Muscle layer of duodenum (tissue), 2 donors: ENCODE measurements at regions not wholly inside any gene's neighbourhood (a gene's known extent, or its start where the extent isn't known, plus 50 kb on each side); places are given as distances from the start of the nearest gene placed in this dataset.

ENCODE experiments used
- H3K27ac ChIP-seq: one replicate; pipeline ENCODE4 v1.7.0; 2013; ENCODE audit warnings: mild to moderate bottlenecking, low read length
- H3K27me3 ChIP-seq: one replicate; pipeline ENCODE4 v1.7.0; 2013; ENCODE audit warnings: low read depth, mild to moderate bottlenecking, control low read depth, low read length
- H3K36me3 ChIP-seq, 2 donors: one replicate each; pipeline ENCODE4 v1.7.0; 2013; ENCODE audit warnings: low read length in 2 of 2, control low read depth in 1 of 2, mild to moderate bottlenecking in 1 of 2; ENCODE audit not compliant: insufficient read depth in 2 of 2, control insufficient read depth in 1 of 2
- H3K4me1 ChIP-seq, 2 donors: one replicate each; pipeline ENCODE4 v1.7.0; 2013; ENCODE audit warnings: low read length in 2 of 2, mild to moderate bottlenecking in 2 of 2, control low read depth in 1 of 2, moderate library complexity in 1 of 2; ENCODE audit not compliant: insufficient read depth in 2 of 2, control insufficient read depth in 1 of 2
- H3K4me3 ChIP-seq, 2 donors: one replicate each; pipeline ENCODE4 v1.7.0; 2013; ENCODE audit warnings: low read length in 2 of 2, low read depth in 1 of 2, mild to moderate bottlenecking in 1 of 2
- H3K9me3 ChIP-seq, 2 donors: one replicate each; pipeline ENCODE4 v1.7.0; 2013; ENCODE audit warnings: low read length in 2 of 2, control low read depth in 1 of 2, mild to moderate bottlenecking in 1 of 2; ENCODE audit not compliant: control insufficient read depth in 1 of 2
- donor health status: healthy.

DNA sequence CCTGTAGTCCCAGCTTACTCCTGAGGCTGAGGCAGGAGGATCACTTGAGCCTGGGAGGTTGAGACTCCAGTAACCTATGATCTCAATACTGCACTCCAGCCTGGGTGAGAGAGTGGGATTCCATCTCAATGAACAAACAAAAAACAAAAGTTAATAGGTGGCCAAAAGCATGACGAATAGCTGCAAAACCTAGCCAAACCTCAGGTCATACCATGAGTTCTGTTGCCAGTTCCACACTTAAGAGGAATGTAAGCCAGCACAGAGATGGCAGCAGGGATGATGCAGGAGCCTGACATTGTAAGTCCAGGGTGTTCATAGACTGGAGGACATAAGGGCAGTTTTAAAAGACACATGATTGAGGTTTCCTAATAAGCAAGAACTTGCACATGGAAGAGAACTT lies 55.3 kb upstream of the RMDN2 start:
- Histone ChIP-seq H3K4me1 (peaks cover 16 to 52% of the 10 kb centered on the region in 2 donors), H3K27ac (no peak overlapping the region), H3K27me3 (no peaks in the 10 kb centered on the region), H3K36me3 (no peaks in the 10 kb centered on the region), H3K4me3 (no peak overlapping the region), H3K9me3 (no peaks in the 10 kb centered on the region)

- Histone ChIP-seq H3K4me3 (no peak overlapping the region), H3K36me3 (no peaks in the 10 kb centered on the region), H3K4me1 (peaks cover 16 to 48% of the 10 kb centered on the region in 2 donors), H3K9me3 (no peaks in the 10 kb centered on the region), H3K27ac (peak overlapping the region; percentile 61), H3K27me3 (no peaks in the 10 kb centered on the region)
These were observed 54.3 kb upstream of the RMDN2 start for GRCh38 chr2:37870829-37871228.

DNA sequence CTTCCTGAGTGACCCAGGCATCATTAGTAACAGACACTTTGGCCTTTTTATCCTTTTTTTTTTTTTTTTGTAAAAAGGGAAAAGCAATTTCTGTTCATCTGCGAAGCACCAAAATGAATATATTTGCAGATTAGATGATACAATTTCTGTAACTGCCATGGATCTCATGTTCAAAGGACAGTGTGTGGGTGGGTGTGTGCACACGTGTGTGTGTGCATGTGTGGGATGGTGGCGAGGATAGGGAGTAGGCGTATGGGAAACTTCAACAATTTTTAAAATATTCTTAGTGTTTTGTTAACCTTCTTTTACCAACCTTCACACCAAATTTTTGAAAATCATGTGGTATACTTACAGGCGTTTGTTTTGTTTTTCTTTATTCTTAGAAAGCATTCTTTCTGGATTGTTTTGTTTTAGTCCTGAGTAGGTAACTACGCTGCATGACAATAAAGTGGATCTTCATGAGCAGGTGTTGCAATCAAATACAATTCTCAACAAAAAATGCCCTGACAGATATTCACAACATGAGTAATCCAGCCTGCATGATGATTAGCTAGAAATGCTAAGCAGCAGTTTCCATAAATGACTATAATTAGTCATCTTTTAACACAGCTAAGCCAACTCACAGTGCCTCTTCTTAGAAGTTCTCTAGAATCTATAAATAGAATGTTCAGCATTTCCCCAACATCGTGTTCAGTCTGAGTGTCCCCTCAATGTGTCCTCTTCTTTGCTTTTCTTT lies 53.5 kb upstream of the RMDN2 start:
- no peak overlapping the region for H3K4me3 ChIP-seq
- no peaks in the 10 kb centered on the region for H3K9me3 ChIP-seq
- H3K36me3 ChIP-seq, result no peaks in the 10 kb centered on the region
- no peaks in the 10 kb centered on the region for H3K27me3 ChIP-seq
- H3K4me1 ChIP-seq, result peaks cover 16 to 41% of the 10 kb centered on the region in 2 donors
- H3K27ac ChIP-seq, result peak overlapping the region; percentile 77

GRCh38 chr2:37872192-37872750 lies 52.8 kb upstream of the RMDN2 start:
- no peaks in the 10 kb centered on the region for H3K36me3 ChIP-seq
- no peak overlapping the region for H3K4me3 ChIP-seq
- peak overlapping the region; percentile 77 for H3K27ac ChIP-seq
- H3K9me3 ChIP-seq, result no peaks in the 10 kb centered on the region
- H3K27me3 ChIP-seq, result no peaks in the 10 kb centered on the region
- H3K4me1 ChIP-seq, result peaks cover 16 to 36% of the 10 kb centered on the region in 2 donors

DNA sequence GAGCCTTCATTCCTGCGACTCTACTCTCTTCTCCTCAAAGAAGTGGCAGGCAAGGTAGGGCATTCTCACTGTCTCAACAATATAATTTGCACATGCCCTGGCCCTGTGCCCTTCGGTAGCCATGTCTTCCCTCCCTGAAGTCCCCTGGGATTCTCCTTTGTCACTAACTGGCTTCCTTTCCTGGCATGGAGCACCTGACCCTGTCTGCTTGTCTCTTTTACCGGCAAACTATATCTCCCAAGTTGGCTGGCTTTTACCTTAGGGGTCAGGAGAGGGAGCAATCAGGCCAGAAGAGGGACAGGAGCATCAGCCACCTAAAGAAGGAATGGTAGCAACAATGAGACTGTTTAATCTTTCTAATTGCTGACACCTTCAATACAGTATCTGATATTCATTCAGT lies 51.9 kb upstream of the RMDN2 start:
- no peak overlapping the region for H3K4me3 ChIP-seq
- H3K4me1 ChIP-seq, result peaks cover 16 to 32% of the 10 kb centered on the region in 2 donors
- no peak overlapping the region for H3K27ac ChIP-seq
- no peaks in the 10 kb centered on the region for H3K27me3 ChIP-seq
- H3K9me3 ChIP-seq, result no peaks in the 10 kb centered on the region
- no peaks in the 10 kb centered on the region for H3K36me3 ChIP-seq

- no peaks in the 10 kb centered on the region for H3K36me3 ChIP-seq
- H3K4me1 ChIP-seq, result peaks cover 16 to 31% of the 10 kb centered on the region in 2 donors
- no peaks in the 10 kb centered on the region for H3K9me3 ChIP-seq
- H3K27me3 ChIP-seq, result no peaks in the 10 kb centered on the region
- H3K4me3 ChIP-seq, result no peak overlapping the region
- no peak overlapping the region for H3K27ac ChIP-seq
These were observed 51.2 kb upstream of the RMDN2 start for GRCh38 chr2:37873749-37874330.

DNA sequence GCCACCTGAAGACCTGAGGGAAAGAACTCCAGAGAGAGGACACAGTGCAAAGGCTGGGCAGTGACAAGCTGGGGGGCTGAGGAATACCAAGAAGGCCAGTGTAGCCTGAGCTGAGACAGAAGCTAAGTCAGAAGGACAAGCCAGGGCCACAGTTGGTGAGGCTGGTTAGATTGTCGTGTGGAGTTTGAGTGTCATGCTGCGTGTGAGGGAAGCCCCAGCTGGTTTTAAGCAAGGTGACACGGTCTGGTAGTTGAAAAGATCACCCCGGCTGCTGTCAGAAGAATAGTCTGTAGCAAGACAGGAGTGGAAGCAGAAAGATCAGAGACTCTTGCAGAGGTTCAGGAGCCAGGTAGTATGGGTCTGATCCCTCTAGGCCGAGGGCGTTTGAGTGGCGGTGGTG lies 50.6 kb upstream of the RMDN2 start:
- no peaks in the 10 kb centered on the region for H3K9me3 ChIP-seq
- H3K27ac ChIP-seq, result no peak overlapping the region
- no peak overlapping the region for H3K4me3 ChIP-seq
- H3K27me3 ChIP-seq, result no peaks in the 10 kb centered on the region
- H3K36me3 ChIP-seq, result no peaks in the 10 kb centered on the region
- peaks cover 16 to 30% of the 10 kb centered on the region in 2 donors for H3K4me1 ChIP-seq
